Neuronal stem cell (in vitro differentiated cells): ENCODE measurements at regions not wholly inside any gene's neighbourhood (a gene's known extent, or its start where the extent isn't known, plus 50 kb on each side); places are given as distances from the start of the nearest gene placed in this dataset. TPM values are rescaled to one million over a fixed set of nuclear protein-coding genes. Genes with fewer than 3 reads are reported as not detected.

ENCODE experiments used
- DNase-seq: peaks from one replicate; pipeline ENCODE4 v3.0.0-alpha.2; 2013; ENCODE audit warnings: low spot score
- H2AFZ ChIP-seq: one replicate; pipeline ENCODE4 v1.6.1; 2013; ENCODE audit warnings: mild to moderate bottlenecking, low read length, inconsistent platforms
- H2AK5ac ChIP-seq: 2 replicates; pipeline ENCODE4 v1.6.1; 2013; ENCODE audit warnings: low read depth, mild to moderate bottlenecking, inconsistent platforms, low read length, moderate library complexity, mixed read lengths
- H2BK120ac ChIP-seq: 2 replicates; pipeline ENCODE4 v1.6.1; 2013; ENCODE audit warnings: low read depth, mild to moderate bottlenecking, inconsistent platforms, low read length, moderate library complexity, mixed read lengths
- H2BK12ac ChIP-seq: one replicate; pipeline ENCODE4 v1.6.1; 2013; ENCODE audit warnings: low read length, inconsistent platforms
- H2BK15ac ChIP-seq: 2 replicates; pipeline ENCODE4 v1.6.1; 2013; ENCODE audit warnings: mild to moderate bottlenecking, low read length, inconsistent platforms, mixed read lengths
- H2BK5ac ChIP-seq: one replicate; pipeline ENCODE4 v1.6.1; 2013; ENCODE audit warnings: inconsistent platforms, mild to moderate bottlenecking, low read length, moderate library complexity
- H3K14ac ChIP-seq: one replicate; pipeline ENCODE4 v1.6.1; 2013; ENCODE audit warnings: low read length, inconsistent platforms
- H3K18ac ChIP-seq: 2 replicates; pipeline ENCODE4 v1.6.1; 2013; ENCODE audit warnings: low read length, inconsistent platforms
- H3K23ac ChIP-seq: 2 replicates; pipeline ENCODE4 v1.6.1; 2013; ENCODE audit warnings: low read depth, mild to moderate bottlenecking, mixed read lengths, low read length, inconsistent platforms; ENCODE audit not compliant: poor library complexity
- H3K27ac ChIP-seq: replicated peaks from 3 replicates; pipeline ENCODE4 v1.5.1; 2013; ENCODE audit warnings: low read length, inconsistent platforms
- H3K27me3 ChIP-seq, 3 experiments: 2 replicates each; pipeline ENCODE4 v1.6.1; 2013; ENCODE audit warnings: low read length in 3 of 3, mild to moderate bottlenecking in 2 of 3, inconsistent platforms in 1 of 3, low read depth in 1 of 3, mixed read lengths in 1 of 3, moderate library complexity in 1 of 3; ENCODE audit not compliant: control insufficient read depth in 3 of 3, insufficient read depth in 3 of 3
- H3K36me3 ChIP-seq, 2 donors: replicated peaks in 1 of 2; 2 replicates each; pipeline ENCODE4 v1.6.1; 2013; ENCODE audit warnings: low read length in 2 of 2; ENCODE audit not compliant: control insufficient read depth in 2 of 2, insufficient read depth in 2 of 2
- H3K4ac ChIP-seq: 2 replicates; pipeline ENCODE4 v1.6.1; 2013; ENCODE audit warnings: inconsistent platforms, mild to moderate bottlenecking, low read length, moderate library complexity
- H3K4me1 ChIP-seq, 2 donors: 1 replicate in 1 of 2; 2 replicates in 1 of 2; pipeline ENCODE4 v1.6.1; 2013; ENCODE audit warnings: low read length in 2 of 2, low read depth in 1 of 2; ENCODE audit not compliant: control insufficient read depth in 2 of 2, insufficient read depth in 1 of 2
- H3K4me2 ChIP-seq: one replicate; pipeline ENCODE4 v1.6.1; 2013; ENCODE audit warnings: mild to moderate bottlenecking, low read length, inconsistent platforms; ENCODE audit not compliant: insufficient read depth, poor library complexity, severe bottlenecking
- H3K4me3 ChIP-seq, 2 donors: 2 replicates each; pipeline ENCODE4 v1.5.1; 2013; ENCODE audit warnings: low read length in 2 of 2, mild to moderate bottlenecking in 2 of 2, inconsistent platforms in 1 of 2, moderate library complexity in 1 of 2
- H3K79me1 ChIP-seq: one replicate; pipeline ENCODE4 v1.6.1; 2013; ENCODE audit warnings: low read depth, mild to moderate bottlenecking, inconsistent platforms, low read length, moderate library complexity
- H3K9ac ChIP-seq: one replicate; pipeline ENCODE4 v1.6.1; 2013; ENCODE audit warnings: mild to moderate bottlenecking, low read depth, low read length, inconsistent platforms; ENCODE audit not compliant: poor library complexity
- H3K9me3 ChIP-seq, 2 donors: replicated peaks in 1 of 2; 2 replicates each; pipeline versions ENCODE3 to v1.6.1; 2013; ENCODE audit warnings: low read length in 2 of 2, mild to moderate bottlenecking in 2 of 2, inconsistent platforms in 1 of 2, low read depth in 1 of 2, mixed read lengths in 1 of 2, moderate library complexity in 1 of 2; ENCODE audit not compliant: control insufficient read depth in 2 of 2, insufficient read depth in 1 of 2
- H4K8ac ChIP-seq: one replicate; pipeline ENCODE4 v1.6.1; 2013; ENCODE audit warnings: low read depth, mild to moderate bottlenecking, inconsistent platforms, low read length, moderate library complexity
- H4K91ac ChIP-seq: one replicate; pipeline ENCODE4 v1.6.1; 2013; ENCODE audit warnings: low read length, low read depth, mild to moderate bottlenecking, inconsistent platforms; ENCODE audit not compliant: poor library complexity
- WGBS, 2 donors: extraction: QIAGEN DNeasy Blood & Tissue Kit; methylation state at CpG; one replicate each; pipeline ENCODE4 v1.1.7; 2013; ENCODE audit warnings: missing lambda C conversion rate in 2 of 2, mixed read lengths in 1 of 2; ENCODE audit not compliant: insufficient read length in 2 of 2, insufficient replicate concordance in 1 of 2; ENCODE audit errors: extremely low coverage in 2 of 2; 5-methylcytosine and 5-hydroxymethylcytosine counted together
- small RNA-seq: library from polyadenylated mRNA; stranded (forward); fragments of <200 nt; extraction: miRNeasy Mini kit (QIAGEN cat#:217004); gene quantifications from one replicate; pipeline ENCODE3, GENCODE V24; 2013; ENCODE audit not compliant: insufficient read depth

GRCh38 chr2:17995593-17995992, 117.1 kb downstream of the KCNS3 start:
- Histone ChIP-seq H2BK15ac (no peak overlapping the region), H2AFZ (no peak overlapping the region), H3K27me3 (no peaks in the 10 kb centered on the region), H4K91ac (peak overlapping the region; percentile 50), H4K8ac (no peak overlapping the region), H3K4me2 (no peak overlapping the region), H3K79me1 (no peaks in the 10 kb centered on the region), H3K18ac (no peak overlapping the region), H3K23ac (no peak overlapping the region), H2AK5ac (no peak overlapping the region), H3K36me3 (no peaks in the 10 kb centered on the region), H2BK5ac (no peak overlapping the region), H2BK120ac (no peak overlapping the region), H3K4me1 (no peaks in the 10 kb centered on the region), H3K14ac (no peak overlapping the region), H3K9ac (no peak overlapping the region), H3K4ac (no peak overlapping the region), H3K9me3 (no peaks in the 10 kb centered on the region), H3K4me3 (peak overlapping the region in 1 of 2 donors; percentile 18), H3K27ac (no peak overlapping the region), H2BK12ac (no peak overlapping the region)
- DNase-seq: no peak
- WGBS, 2 donors: no CpG with 5 or more reads among the region's 5 CpGs

Small RNA genes lying in the stretch of these regions (small RNA-seq; reads per million reads assigned to genes)
- not detected for gene RF00561
